HepG2 (cell line): ENCODE measurements at regions not wholly inside any gene's neighbourhood (a gene's known extent, or its start where the extent isn't known, plus 50 kb on each side); places are given as distances from the start of the nearest gene placed in this dataset.

ENCODE experiments used
- ATAC-seq: fragments of 200-7000 bp; cut with Tn5 transposase; 3 replicates; pipeline ENCODE4 v1.9.1; 2020; ENCODE audit warnings: mild to moderate bottlenecking, moderate library complexity
- BruUV-seq: library from RNA; stranded (reverse); fragments of 400-500 nt; replicated peaks from 2 replicates; lab custom pipeline; 2021; lab: Mats Ljungman, UMichigan
- CTCF ChIA-PET: fragments of 300-600 bp; formaldehyde crosslinking; extraction: SDS; loops from one replicate; lab custom pipeline; 2021; ENCODE audit warnings: low total read pairs, inconsistent platforms, low intra/inter-chr PET ratio; lab: Yijun Ruan, JAX
- POLR2A ChIA-PET: fragments of 350-600 bp; sonication (Branson Sonifier 250); formaldehyde crosslinking; loops from one replicate; lab custom pipeline; 2020; ENCODE audit warnings: antibody characterized with exemption, inconsistent platforms; lab: Yijun Ruan, JAX
- DNase-seq: peaks from one replicate; pipeline ENCODE4 v3.0.0-alpha.2; 2015; ENCODE audit warnings: low spot score
- FAIRE-seq: peaks from 3 replicates; lab custom pipeline; 2011; peaks lifted over from hg19 to GRCh38; lab: Jason Lieb, UNC
- H2AFZ ChIP-seq: one replicate; pipeline ENCODE4 v1.6.1; 2011; ENCODE audit warnings: low read length, inconsistent platforms
- H3K27ac ChIP-seq: fragments of 300-600 bp; 3 replicates; pipeline ENCODE4 v1.8.0; 2011; ENCODE audit warnings: mixed run types, mild to moderate bottlenecking, mixed read lengths, low read length, inconsistent platforms; ENCODE audit not compliant: insufficient read depth; ENCODE audit errors: extremely low read length
- H3K27me3 ChIP-seq, 2 experiments: fragments of 200-600 bp in 1 of 2; 2 replicates in 1 of 2; 3 replicates in 1 of 2; pipeline versions ENCODE4 v1.6.0 to v1.8.0; 2011; ENCODE audit warnings: low read length in 2 of 2, mild to moderate bottlenecking in 2 of 2, moderate library complexity in 2 of 2, inconsistent platforms in 1 of 2; ENCODE audit not compliant: insufficient read depth in 2 of 2, control insufficient read depth in 1 of 2
- H3K36me3 ChIP-seq, 2 experiments: fragments of 200-600 bp in 1 of 2; replicated peaks in 1 of 2; 2 replicates in 1 of 2; 3 replicates in 1 of 2; pipeline versions ENCODE4 v1.5.1 to v1.8.0; 2011; ENCODE audit warnings: low read length in 2 of 2, inconsistent platforms in 1 of 2; ENCODE audit not compliant: insufficient read depth in 2 of 2, control insufficient read depth in 1 of 2
- H3K4me1 ChIP-seq: 2 replicates; pipeline ENCODE4 v1.5.1; 2012; ENCODE audit warnings: low read length, inconsistent platforms; ENCODE audit not compliant: insufficient read depth
- H3K4me2 ChIP-seq: 2 replicates; pipeline ENCODE4 v1.6.0; 2011; ENCODE audit warnings: low read depth, low read length, inconsistent platforms
- H3K4me3 ChIP-seq, 3 experiments: fragments of 200-600 bp in 1 of 3; sonication (generic), shearing (Covaris generic) in 1 of 3; replicated peaks in 1 of 3; 2 replicates each; pipeline ENCODE4 v1.5.1; 2011 to 2016; ENCODE audit warnings: low read length in 3 of 3, inconsistent platforms in 2 of 3, low read depth in 2 of 3, mild to moderate bottlenecking in 2 of 3, control low read depth in 1 of 3, mixed read lengths in 1 of 3; ENCODE audit not compliant: insufficient read depth in 1 of 3
- H3K79me2 ChIP-seq: one replicate; pipeline ENCODE4 v1.6.1; 2011; ENCODE audit warnings: low read length, inconsistent platforms; ENCODE audit not compliant: insufficient read depth
- H3K9ac ChIP-seq: 2 replicates; pipeline ENCODE4 v1.6.0; 2011; ENCODE audit warnings: mild to moderate bottlenecking, low read depth, low read length, inconsistent platforms; ENCODE audit not compliant: insufficient read depth
- H3K9me3 ChIP-seq: 2 replicates; pipeline ENCODE4 v1.5.1; 2012; ENCODE audit warnings: mild to moderate bottlenecking, low read length
- H4K20me1 ChIP-seq: 2 replicates; pipeline ENCODE4 v1.6.0; 2011; ENCODE audit warnings: inconsistent platforms, mild to moderate bottlenecking, low read length, moderate library complexity; ENCODE audit not compliant: insufficient read depth
- MYC ChIP-seq: sonication (generic); formaldehyde crosslinking; IDR thresholded peaks from 2 replicates; pipeline ENCODE4 v1.9.0; 2021; ENCODE audit warnings: missing genetic modification reagents, borderline replicate concordance
- SIN3B ChIP-seq: fragments of 150-350 bp; IDR thresholded peaks from 2 replicates; pipeline ENCODE4 v1.6.1; 2014; ENCODE audit warnings: low read length
- SMAD3 ChIP-seq: sonication (generic); formaldehyde crosslinking; IDR thresholded peaks from 2 replicates; pipeline ENCODE4 v1.4.0; 2020; ENCODE audit warnings: missing genetic modification reagents
- TRIM24 ChIP-seq: sonication (generic); formaldehyde crosslinking; IDR thresholded peaks from 2 replicates; pipeline ENCODE4 v1.8.0; 2022; ENCODE audit warnings: mild to moderate bottlenecking, missing genetic modification reagents
- WGBS: methylation state at CpG from one replicate; pipeline ENCODE4 v1.1.6; 2017; ENCODE audit warnings: low lambda C conversion rate; 5-methylcytosine and 5-hydroxymethylcytosine counted together
- in situ Hi-C: cut with HindIII; loops from 2 replicates; pipeline ENCODE4 v1.10.0; 2017; ENCODE audit warnings: low pct_unique_long_range_greater_than_20kb; ENCODE audit not compliant: extremely low pct_ligation_motif_present
- intact Hi-C: fragments of 100-400 bp; cut with micrococcal nuclease; formaldehyde crosslinking; loops from one replicate; pipeline ENCODE4 v1.10.0; 2022; ENCODE audit not compliant: unreplicated experiment
- TF ChIP-seq, protein P1 (sequence below): IDR thresholded peaks from 2 replicates; pipeline ENCODE4 v1.6.1; 2016; ENCODE audit warnings: missing genetic modification reagents, missing compliant biosample characterization
- TF ChIP-seq, protein P2 (sequence below): sonication (generic); formaldehyde crosslinking; IDR thresholded peaks from 2 replicates; pipeline ENCODE4 v1.4.0; 2020; ENCODE audit warnings: missing genetic modification reagents
- TF ChIP-seq, protein P3 (sequence below), 2 experiments: sonication (generic) in 1 of 2; formaldehyde crosslinking in 1 of 2; IDR thresholded peaks; 2 replicates each; pipeline versions ENCODE4 v1.5.1 to v1.6.1; 2011 to 2020; ENCODE audit warnings: borderline replicate concordance in 1 of 2, low read depth in 1 of 2, low read length in 1 of 2, mild to moderate bottlenecking in 1 of 2, missing genetic modification reagents in 1 of 2, moderate library complexity in 1 of 2
- TF ChIP-seq, protein P4 (sequence below): fragments of 450-650 bp; IDR thresholded peaks from 2 replicates; pipeline ENCODE4 v1.6.1; 2017

DNA sequence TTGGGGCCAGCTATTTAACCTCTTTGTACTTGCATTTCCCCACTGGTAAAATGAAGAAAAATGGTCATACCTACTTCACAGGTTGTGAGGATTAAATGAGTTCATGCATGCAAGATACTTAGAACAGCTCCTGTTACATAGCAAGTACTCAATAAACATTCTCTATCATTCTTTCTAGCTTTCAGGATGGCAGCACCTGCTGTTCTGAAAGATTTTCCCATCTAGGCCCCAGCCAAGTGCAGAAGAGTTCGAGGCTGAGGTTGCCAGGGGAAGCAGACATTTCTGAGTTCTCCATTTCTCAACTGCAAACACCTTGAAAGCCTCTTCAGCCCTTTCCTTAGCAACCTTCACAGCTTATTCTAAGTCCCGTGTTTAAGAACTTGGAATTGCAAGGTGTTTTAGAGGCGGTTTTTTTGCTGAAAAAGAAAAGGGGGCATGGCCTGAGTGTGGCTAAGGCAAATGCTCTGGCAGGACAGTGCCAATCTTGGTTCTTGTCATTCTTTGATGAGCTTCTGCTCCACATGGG is 73.0 kb upstream of the PRMT8 start (continued):
- TF ChIP-seq, protein P1, sequence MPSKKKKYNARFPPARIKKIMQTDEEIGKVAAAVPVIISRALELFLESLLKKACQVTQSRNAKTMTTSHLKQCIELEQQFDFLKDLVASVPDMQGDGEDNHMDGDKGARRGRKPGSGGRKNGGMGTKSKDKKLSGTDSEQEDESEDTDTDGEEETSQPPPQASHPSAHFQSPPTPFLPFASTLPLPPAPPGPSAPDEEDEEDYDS (CRISPR knock-in tag), result no peak
- TF ChIP-seq, all 625 proteins: peak for 0

DNA sequence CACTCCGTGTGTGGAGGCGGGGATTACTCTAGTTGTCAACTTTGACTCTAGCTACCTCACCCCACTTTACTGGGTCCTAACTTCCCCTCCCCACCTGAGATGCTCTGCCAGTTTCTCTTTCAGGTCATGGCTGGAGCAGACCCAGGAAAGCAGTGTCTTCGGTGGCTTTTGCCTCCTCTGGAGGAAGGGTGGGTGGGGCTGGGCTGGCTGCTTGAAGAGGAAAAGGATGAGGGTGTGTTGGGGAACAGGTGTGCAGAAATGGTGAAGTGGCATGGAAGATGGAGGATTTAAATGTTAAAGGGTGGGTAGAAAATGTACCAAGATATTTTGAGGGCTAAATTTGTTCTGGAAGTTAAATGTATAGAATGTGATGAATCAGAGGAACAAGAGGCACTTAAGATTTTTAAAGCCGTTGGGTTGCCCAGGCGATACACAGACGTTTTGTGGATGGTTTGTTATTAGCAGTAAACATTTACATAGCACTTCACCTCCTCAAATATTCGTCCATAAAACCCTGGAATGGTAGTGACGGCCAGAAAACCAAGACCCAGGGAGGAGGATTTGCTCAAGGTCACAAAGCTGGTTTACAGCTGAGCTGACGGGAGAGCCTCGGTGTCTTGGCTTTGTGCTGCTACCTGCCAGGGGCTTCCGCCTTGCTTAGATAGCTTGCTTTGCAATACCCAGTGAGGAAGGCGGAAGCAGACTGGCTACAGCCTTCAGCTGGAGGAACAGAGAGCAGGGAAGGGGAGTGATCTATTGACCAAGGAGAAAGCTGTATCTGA is 72.2 kb upstream of the PRMT8 start:
- FAIRE-seq (no peak), ATAC-seq (no peak)
- no TSS peak for BruUV-seq

DNA sequence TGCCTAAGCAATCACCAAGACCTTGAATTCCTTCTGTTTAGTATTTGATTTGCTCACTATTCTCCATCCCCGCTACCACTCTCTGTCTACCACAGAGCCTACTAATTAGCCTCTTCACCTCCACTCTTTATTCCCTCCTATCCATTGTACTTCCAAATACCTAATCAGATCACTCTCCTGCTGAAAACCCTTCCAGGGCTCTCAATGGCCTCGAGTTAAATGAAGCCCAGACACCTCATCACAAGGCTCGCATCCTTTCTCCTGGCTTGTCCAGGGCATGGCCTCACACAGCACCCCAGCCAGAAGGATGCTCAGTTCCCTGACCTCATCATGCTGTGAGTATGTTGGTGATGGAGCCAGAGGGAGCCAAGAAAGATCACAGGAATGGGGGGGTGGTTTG is 71.4 kb upstream of the PRMT8 start:
- Histone ChIP-seq H3K9ac (no peak overlapping the region), H3K79me2 (no peaks in the 10 kb centered on the region), H3K4me1 (no peaks in the 10 kb centered on the region), H3K27me3 (peaks cover 0 to 26% of the 10 kb centered on the region in 2 experiments; a peak in 3 of 5 replicates), H3K36me3 (no peaks in the 10 kb centered on the region), H3K4me2 (no peak overlapping the region), H2AFZ (no peak overlapping the region), H3K9me3 (no peaks in the 10 kb centered on the region), H3K4me3 (no peak overlapping the region), H4K20me1 (no peaks in the 10 kb centered on the region), H3K27ac (no peak overlapping the region)
- CTCF ChIA-PET, result no interaction called here
- POLR2A ChIA-PET, result no interaction called here
- DNase-seq (no peak), FAIRE-seq (no peak), ATAC-seq (no peak)
- WGBS, result 1% methylated on average over 3 of the region's 3 CpGs
- intact Hi-C loops, result no loop called here
- in situ Hi-C loops, result no loop called here
- BruUV-seq, result no TSS peak
- TF ChIP-seq, protein P2, sequence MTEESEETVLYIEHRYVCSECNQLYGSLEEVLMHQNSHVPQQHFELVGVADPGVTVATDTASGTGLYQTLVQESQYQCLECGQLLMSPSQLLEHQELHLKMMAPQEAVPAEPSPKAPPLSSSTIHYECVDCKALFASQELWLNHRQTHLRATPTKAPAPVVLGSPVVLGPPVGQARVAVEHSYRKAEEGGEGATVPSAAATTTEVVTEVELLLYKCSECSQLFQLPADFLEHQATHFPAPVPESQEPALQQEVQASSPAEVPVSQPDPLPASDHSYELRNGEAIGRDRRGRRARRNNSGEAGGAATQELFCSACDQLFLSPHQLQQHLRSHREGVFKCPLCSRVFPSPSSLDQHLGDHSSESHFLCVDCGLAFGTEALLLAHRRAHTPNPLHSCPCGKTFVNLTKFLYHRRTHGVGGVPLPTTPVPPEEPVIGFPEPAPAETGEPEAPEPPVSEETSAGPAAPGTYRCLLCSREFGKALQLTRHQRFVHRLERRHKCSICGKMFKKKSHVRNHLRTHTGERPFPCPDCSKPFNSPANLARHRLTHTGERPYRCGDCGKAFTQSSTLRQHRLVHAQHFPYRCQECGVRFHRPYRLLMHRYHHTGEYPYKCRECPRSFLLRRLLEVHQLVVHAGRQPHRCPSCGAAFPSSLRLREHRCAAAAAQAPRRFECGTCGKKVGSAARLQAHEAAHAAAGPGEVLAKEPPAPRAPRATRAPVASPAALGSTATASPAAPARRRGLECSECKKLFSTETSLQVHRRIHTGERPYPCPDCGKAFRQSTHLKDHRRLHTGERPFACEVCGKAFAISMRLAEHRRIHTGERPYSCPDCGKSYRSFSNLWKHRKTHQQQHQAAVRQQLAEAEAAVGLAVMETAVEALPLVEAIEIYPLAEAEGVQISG, result no peak
- TF ChIP-seq SMAD3 (CRISPR knock-in tag) (no peak), SIN3B (no peak), TRIM24 (CRISPR knock-in tag) (no peak)
- TF ChIP-seq, protein P3, sequence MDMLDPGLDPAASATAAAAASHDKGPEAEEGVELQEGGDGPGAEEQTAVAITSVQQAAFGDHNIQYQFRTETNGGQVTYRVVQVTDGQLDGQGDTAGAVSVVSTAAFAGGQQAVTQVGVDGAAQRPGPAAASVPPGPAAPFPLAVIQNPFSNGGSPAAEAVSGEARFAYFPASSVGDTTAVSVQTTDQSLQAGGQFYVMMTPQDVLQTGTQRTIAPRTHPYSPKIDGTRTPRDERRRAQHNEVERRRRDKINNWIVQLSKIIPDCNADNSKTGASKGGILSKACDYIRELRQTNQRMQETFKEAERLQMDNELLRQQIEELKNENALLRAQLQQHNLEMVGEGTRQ (IDR thresholded peaks at IDR 0.05; ENCODE audit: low read depth, low read length), result no peak
- TF ChIP-seq, protein P3 (CRISPR knock-in tag; IDR thresholded peaks at IDR 0.05; ENCODE audit: borderline replicate concordance), result no peak
- TF ChIP-seq, protein P4, sequence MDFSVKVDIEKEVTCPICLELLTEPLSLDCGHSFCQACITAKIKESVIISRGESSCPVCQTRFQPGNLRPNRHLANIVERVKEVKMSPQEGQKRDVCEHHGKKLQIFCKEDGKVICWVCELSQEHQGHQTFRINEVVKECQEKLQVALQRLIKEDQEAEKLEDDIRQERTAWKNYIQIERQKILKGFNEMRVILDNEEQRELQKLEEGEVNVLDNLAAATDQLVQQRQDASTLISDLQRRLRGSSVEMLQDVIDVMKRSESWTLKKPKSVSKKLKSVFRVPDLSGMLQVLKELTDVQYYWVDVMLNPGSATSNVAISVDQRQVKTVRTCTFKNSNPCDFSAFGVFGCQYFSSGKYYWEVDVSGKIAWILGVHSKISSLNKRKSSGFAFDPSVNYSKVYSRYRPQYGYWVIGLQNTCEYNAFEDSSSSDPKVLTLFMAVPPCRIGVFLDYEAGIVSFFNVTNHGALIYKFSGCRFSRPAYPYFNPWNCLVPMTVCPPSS, result no peak

More for the DNA sequence above, 72.2 kb upstream of the PRMT8 start:
- Histone ChIP-seq H3K4me2 (no peak overlapping the region), H3K9me3 (no peaks in the 10 kb centered on the region), H3K4me3 (no peak overlapping the region), H3K27ac (no peak overlapping the region), H3K36me3 (no peaks in the 10 kb centered on the region), H2AFZ (no peak overlapping the region), H3K4me1 (no peaks in the 10 kb centered on the region), H3K27me3 (peaks cover 0 to 26% of the 10 kb centered on the region in 2 experiments; a peak in 3 of 5 replicates), H3K79me2 (no peaks in the 10 kb centered on the region), H3K9ac (no peak overlapping the region), H4K20me1 (no peaks in the 10 kb centered on the region)
- in situ Hi-C loops, result no loop called here
- intact Hi-C loops, result no loop called here
- CTCF ChIA-PET, result no interaction called here
- POLR2A ChIA-PET, result no interaction called here
- 8% methylated on average over 11 of the region's 12 CpGs for WGBS
- TF ChIP-seq MYC (CRISPR knock-in tag), result no peak
- no peak for DNase-seq
